ENCODE measurements at regions not wholly inside any gene's neighbourhood (a gene's known extent, or its start where the extent isn't known, plus 50 kb on each side); places are given as distances from the start of the nearest gene placed in this dataset.

- Histone ChIP-seq H3K9me3 (no peaks in the 10 kb centered on the region), H3K36me3 (no peaks in the 10 kb centered on the region), H3K4me3 (no peak overlapping the region), H3K27me3 (no peaks in the 10 kb centered on the region), H3K27ac (no peak overlapping the region), H3K4me1 (no peaks in the 10 kb centered on the region)
- TF ChIP-seq, protein P1, sequence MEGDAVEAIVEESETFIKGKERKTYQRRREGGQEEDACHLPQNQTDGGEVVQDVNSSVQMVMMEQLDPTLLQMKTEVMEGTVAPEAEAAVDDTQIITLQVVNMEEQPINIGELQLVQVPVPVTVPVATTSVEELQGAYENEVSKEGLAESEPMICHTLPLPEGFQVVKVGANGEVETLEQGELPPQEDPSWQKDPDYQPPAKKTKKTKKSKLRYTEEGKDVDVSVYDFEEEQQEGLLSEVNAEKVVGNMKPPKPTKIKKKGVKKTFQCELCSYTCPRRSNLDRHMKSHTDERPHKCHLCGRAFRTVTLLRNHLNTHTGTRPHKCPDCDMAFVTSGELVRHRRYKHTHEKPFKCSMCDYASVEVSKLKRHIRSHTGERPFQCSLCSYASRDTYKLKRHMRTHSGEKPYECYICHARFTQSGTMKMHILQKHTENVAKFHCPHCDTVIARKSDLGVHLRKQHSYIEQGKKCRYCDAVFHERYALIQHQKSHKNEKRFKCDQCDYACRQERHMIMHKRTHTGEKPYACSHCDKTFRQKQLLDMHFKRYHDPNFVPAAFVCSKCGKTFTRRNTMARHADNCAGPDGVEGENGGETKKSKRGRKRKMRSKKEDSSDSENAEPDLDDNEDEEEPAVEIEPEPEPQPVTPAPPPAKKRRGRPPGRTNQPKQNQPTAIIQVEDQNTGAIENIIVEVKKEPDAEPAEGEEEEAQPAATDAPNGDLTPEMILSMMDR (IDR thresholded peaks at IDR 0.05) = no peak
- TF ChIP-seq POLR2AphosphoS5 (IDR thresholded peaks at IDR 0.05; ENCODE audit: insufficient read depth in 1 of 2, low read depth in 1 of 2) = no peak
- TF ChIP-seq POLR2A (IDR thresholded peaks at IDR 0.05) = no peak
- DNase-seq (ENCODE audit: extremely low spot score in 2 of 2) = no peak
- intact Hi-C loops (cut with DNase I) = no loop called here
These were observed 371.6 kb downstream of the BCKDHB start for GRCh38 chr6:80478030-80478429.

DNA sequence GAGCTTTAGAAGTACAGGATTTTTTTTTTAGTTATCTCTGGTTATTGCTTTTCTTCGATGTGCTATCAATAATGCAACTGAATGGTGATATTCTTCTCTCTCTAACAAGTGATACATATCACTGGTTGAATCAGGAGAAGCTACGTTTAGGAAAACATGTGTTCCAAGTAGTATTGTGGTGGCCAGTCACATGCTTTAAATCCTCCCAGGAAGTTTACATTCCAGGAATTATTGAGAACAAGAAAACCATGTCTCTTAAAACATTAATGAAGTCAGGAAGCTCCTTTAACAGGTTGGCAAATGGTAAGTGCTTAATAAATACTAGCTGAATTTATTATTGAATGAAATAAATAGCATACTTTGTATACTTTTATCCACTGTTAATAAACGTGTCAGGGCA is 371.1 kb downstream of the BCKDHB start:
- H3K4me1 ChIP-seq = no peaks in the 10 kb centered on the region
- H3K27me3 ChIP-seq = no peaks in the 10 kb centered on the region

DNA sequence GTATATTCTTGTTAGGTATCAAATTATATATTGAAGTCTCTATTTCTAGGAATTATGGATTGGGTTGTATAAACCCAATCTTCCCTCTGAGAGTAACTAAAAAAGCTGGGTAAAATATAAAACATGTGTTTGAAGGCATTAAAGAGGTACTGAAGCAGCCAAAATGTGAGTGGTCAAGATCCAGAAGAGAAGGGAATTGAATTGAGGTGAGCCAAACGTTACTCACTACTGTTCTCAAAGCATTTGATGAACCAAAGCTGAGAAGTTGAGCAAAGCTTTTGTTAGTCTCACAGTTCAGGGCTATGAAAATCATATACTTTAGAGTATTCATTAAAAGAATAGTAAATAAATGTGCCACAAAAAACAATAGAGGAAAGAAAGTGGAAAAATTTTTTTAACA is 365.8 kb downstream of the BCKDHB start:
- intact Hi-C loops (cut with DNase I) = no loop called here
- DNase-seq (ENCODE audit: extremely low spot score in 2 of 2) = no peak
- TF ChIP-seq, protein P1 (IDR thresholded peaks at IDR 0.05) = no peak
- TF ChIP-seq POLR2A (IDR thresholded peaks at IDR 0.05) (no peak), POLR2AphosphoS5 (IDR thresholded peaks at IDR 0.05; ENCODE audit: insufficient read depth in 1 of 2, low read depth in 1 of 2) (no peak)

More for the DNA sequence above, 371.1 kb downstream of the BCKDHB start:
- no peak for TF ChIP-seq POLR2A (IDR thresholded peaks at IDR 0.05)
- TF ChIP-seq, protein P1 (IDR thresholded peaks at IDR 0.05) = no peak
- TF ChIP-seq POLR2AphosphoS5 (IDR thresholded peaks at IDR 0.05; ENCODE audit: insufficient read depth in 1 of 2, low read depth in 1 of 2) = no peak
- Histone ChIP-seq H3K4me3 (no peak overlapping the region), H3K27ac (no peak overlapping the region), H3K36me3 (no peaks in the 10 kb centered on the region), H3K9me3 (no peaks in the 10 kb centered on the region)
- intact Hi-C loops (cut with DNase I) = no loop called here
- no peak for DNase-seq (ENCODE audit: extremely low spot score in 2 of 2)

GRCh38 chr6:80469977-80470376 is 363.5 kb downstream of the BCKDHB start:
- Histone ChIP-seq H3K4me1 (no peaks in the 10 kb centered on the region), H3K36me3 (no peaks in the 10 kb centered on the region), H3K27me3 (no peaks in the 10 kb centered on the region), H3K9me3 (no peaks in the 10 kb centered on the region), H3K27ac (no peak overlapping the region), H3K4me3 (no peak overlapping the region)
- DNase-seq (ENCODE audit: extremely low spot score in 2 of 2) = no peak
- no peak for TF ChIP-seq POLR2A (IDR thresholded peaks at IDR 0.05)
- TF ChIP-seq, protein P1 (IDR thresholded peaks at IDR 0.05) = no peak
- intact Hi-C loops (cut with DNase I) = no loop called here

More for the DNA sequence above, 365.8 kb downstream of the BCKDHB start:
- Histone ChIP-seq H3K27me3 (no peaks in the 10 kb centered on the region), H3K27ac (no peak overlapping the region), H3K9me3 (no peaks in the 10 kb centered on the region), H3K4me3 (no peak overlapping the region), H3K36me3 (no peaks in the 10 kb centered on the region), H3K4me1 (no peaks in the 10 kb centered on the region)

- Histone ChIP-seq H3K36me3 (no peaks in the 10 kb centered on the region), H3K9me3 (no peaks in the 10 kb centered on the region), H3K27ac (no peak overlapping the region), H3K27me3 (no peaks in the 10 kb centered on the region), H3K4me1 (no peaks in the 10 kb centered on the region), H3K4me3 (no peak overlapping the region)
- no peak for TF ChIP-seq POLR2A (IDR thresholded peaks at IDR 0.05)
- no peak for TF ChIP-seq POLR2AphosphoS5 (IDR thresholded peaks at IDR 0.05; ENCODE audit: insufficient read depth in 1 of 2, low read depth in 1 of 2)
- TF ChIP-seq, protein P1 (IDR thresholded peaks at IDR 0.05) = no peak
- no peak for DNase-seq (ENCODE audit: extremely low spot score in 2 of 2)
- intact Hi-C loops (cut with DNase I) = no loop called here
These were observed 361.9 kb downstream of the BCKDHB start for GRCh38 chr6:80468398-80468797.
